ENCODE measurements at regions not wholly inside any gene's neighbourhood (a gene's known extent, or its start where the extent isn't known, plus 50 kb on each side); places are given as distances from the start of the nearest gene placed in this dataset.
A peak's percentile ranks its signal among the peaks of the same experiment; 100 is the strongest.

- DNase-seq: no peak
Measured at GRCh38 chr2:191514613-191515012, 163.3 kb upstream of the NABP1 start.

GRCh38 chr2:191515551-191515950 lies 162.4 kb upstream of the NABP1 start:
- no peak for DNase-seq

DNA sequence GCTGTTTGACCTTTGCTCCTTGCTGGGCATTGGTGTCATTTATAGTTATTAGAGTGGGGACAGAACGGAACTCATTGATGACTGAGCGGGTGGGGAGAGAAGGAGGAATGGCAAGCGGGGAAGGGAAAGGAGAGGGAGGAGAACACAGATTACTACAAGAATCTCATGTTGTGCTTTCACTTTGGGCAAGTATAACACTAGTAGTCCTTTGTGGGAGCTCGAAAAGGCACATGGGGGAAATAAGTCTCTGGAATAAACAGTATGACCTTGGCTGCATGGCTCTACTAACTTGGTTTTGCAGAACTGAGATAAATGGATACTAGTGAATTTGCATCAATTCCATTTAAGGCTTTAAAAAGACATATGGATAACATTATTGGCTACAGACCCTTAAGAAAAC lies 161.7 kb upstream of the NABP1 start:
- DNase-seq: no peak

DNA sequence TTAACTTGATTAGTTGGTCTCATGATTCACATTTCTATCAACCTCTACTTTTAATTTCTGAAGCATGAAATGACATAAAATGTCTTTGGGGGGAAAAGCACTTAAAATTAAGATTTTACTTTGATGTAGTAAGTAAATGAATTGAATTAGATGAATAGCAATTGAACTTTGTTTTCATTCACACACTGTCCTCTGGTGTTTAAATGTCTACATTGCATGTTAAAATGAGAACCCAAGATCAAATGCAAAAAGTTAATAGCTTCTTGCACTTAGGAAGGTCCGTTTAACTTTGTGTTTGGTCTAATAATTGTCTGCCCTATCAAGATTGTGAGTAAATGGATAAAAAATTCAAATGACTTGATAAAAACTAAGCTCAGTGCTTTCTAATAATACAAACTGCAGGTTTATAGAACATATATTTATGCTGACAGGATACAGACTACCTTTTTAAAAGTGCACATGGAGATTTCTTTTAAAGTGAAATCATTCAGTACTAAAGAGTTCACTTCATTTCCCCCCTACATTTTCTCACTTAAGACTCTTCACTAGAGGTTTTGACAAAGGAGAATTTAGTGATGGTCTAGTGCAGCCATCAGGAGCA lies 156.2 kb upstream of the NABP1 start:
- DNase-seq: no peak

DNA sequence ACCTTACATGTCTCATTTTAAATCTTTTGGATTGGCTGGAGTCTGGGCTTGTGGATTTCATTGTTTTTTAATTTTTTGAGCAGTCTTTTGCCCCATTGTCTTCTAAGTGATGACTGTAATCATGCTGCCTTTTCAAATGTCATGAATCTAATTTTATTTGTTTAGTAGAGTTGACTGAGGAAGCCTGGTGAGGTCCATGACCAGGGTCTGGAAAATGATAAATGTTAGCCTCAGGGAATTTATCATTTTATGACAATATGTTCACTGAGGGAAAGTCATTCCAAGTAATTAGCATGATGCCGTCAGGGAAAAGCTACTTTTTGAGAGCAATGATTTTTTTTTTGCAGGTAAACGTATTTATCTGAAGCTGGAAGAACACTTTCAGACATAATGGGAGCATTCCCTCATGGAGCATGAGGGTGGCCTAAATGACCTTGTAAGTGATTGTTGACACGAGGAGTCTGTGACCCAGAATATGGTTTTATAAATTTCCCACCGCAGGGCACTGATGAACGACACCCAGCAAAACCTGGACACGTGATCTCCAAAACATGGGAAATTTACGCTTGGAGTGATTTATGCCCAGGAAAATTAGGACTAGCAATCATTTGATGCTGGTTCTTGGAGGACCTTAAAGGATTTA lies 155.3 kb upstream of the NABP1 start:
- no peak for DNase-seq

GRCh38 chr2:191526091-191526490 lies 151.8 kb upstream of the NABP1 start:
- DNase-seq: no peak

- DNase-seq: no peak
Measured at GRCh38 chr2:191526536-191526935, 151.4 kb upstream of the NABP1 start.

DNA sequence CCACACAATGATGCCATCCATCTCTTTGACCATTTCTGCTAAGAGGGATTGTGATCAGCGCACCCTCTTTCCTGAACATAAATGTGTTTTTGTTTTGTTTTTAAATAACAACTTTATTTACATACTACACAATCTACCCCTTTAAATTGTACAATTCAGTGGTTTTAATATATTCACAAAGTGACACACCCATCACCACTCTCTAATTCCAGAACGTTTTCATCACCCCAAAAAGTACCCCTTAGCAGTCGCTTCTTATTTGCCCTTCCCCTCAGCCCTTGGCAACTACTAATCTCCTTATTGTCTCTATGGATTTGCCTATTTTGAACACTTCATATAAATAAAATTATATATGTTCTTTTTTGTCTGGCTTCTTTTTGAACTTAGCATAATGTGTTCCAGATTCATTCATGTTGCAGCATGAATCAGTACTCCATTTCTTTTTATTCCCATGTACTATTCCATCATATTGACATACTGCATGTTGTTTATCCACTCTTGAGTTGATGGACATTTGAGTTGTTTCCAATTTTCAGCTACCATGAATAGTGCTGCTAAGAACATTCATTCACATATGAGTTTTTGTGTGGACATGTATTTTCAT lies 150.9 kb upstream of the NABP1 start:
- no peak for DNase-seq

GRCh38 chr2:191530618-191531017 lies 147.3 kb upstream of the NABP1 start:
- no peak for DNase-seq

- DNase-seq: no peak
Measured at GRCh38 chr2:191533693-191534180, 144.2 kb upstream of the NABP1 start.

DNA sequence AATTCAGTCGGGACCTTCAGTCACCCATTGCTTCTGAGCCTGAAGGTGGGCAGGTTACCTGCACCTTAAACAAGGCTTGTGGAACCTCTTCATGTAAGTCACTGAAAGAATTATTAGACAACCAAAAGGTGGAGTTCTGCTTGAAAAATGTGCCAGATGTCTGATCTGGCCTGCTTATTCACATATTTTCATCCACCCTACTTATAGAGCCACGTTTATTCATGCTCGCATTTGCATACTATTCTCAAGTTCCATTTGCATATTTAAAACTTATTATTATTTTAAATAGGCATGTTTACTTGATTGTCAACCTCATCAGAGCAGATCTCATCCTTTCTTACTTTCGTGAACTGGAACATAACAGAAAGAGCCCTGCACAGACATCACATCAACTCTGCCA lies 140.0 kb upstream of the NABP1 start:
- no peak for DNase-seq

DNA sequence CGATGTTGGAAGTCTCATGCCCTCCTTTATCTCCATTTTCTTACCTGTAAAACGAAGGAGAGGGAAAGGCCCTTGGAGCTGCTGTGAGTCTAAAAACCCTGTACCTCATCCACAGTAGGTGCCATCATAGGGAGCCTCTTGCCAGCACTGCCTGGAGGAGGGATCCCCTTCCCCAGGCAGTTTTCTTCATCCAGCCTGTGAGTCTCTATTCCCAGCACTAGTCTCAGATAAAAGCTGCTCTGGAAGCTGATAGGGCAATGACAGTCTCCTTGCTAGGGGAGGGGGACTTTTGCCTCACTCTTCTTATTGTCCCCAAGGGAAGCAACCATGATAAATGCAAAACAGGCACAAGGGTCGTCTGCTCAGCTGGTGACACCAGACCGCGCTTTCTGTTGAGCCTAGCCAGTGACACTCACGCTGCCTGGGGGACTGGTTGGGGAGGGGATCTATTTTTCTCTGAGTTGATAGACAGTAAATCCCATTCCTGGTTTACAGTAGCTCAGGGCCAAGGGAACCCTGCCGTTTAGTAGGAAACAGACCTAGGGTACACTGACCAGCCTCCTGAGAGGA lies 139.5 kb upstream of the NABP1 start:
- DNase-seq: no peak

DNA sequence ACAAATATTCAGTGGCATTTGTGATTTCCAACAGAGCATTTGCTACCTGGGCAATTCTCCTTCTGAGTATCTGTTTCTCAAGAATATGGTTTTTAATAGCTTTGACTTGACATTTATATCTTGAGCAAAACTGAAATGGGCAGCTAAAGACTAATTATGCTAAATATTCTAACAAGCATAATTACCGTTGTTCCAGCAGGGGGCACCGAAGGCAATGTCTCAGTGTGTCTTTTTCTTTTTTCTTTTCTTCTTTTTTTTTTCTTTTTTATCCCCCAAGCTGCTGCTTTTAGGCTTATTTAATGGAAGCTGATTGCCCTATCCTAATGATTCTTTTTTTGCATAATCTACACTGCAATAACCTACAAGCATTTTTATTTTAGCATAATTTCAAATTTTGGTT lies 138.9 kb upstream of the NABP1 start:
- DNase-seq: no peak

GRCh38 chr2:191540681-191541080 lies 137.3 kb upstream of the NABP1 start:
- DNase-seq: no peak

DNA sequence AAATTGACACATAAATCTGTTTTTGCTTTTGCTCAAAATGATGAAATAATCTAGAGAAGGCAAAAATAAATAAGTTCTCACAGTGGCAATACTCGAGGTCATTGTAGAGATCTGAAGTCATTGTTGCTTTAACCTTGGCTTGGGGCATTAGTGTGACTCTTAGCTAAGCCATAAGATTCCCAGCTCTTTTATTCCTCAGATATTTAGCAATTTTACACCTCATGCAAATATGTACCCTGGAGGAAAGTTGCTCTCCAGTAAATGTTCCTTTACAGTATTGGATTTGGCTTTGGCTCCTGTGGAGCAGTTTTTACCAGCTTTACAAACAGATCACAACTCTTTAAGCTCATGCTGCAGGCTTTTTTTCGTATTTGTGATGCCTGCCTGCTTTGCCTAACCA lies 134.2 kb upstream of the NABP1 start:
- DNase-seq: no peak

DNA sequence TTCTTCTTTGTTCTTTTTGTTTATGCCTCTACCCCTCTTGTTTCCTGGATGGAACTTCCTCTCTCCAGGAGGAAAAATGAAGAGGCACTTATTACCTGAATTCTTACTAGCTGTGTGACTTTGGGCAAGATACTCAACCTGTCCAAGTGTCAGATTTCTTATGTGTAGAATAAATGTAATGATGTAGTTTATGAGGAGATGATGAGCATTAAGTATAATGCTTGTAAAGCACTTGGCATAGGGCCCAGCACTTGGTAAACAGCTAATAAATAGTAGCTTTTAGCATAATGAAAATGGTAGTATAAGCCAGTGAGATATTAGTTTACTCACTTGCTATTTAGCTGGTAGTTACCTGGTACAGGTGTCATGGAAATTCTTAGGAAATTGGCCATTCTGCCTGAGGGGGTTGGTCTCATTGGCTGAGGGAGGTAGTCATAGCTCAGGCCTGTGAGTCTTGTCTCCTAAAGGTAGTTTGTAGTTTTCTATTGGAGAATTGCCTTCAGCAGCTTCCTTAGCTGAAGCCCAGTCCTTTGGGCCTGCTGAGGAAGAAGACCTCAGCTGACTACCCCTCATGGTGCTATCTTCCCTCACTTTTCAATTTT lies 133.4 kb upstream of the NABP1 start:
- DNase-seq: no peak

DNA sequence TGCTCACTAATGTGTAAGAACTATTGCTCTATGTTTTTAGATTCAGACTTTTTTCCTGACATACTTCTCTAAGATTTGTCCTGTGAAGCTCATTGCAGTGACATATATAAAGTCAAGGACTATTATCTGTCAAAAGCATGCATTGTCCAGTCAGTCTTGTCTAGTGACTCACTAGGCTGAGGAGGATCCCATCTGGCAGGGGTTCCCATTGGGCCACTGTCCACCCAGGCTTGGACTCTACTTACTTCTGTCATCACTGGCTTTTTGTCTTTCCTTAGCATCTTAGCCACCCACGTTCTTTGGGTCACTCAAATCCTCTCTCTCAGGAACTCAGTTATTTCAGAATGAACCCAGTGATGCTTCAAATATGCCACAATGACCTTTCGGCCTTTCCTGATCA lies 132.6 kb upstream of the NABP1 start:
- DNase-seq: no peak

GRCh38 chr2:191552066-191552465 lies 125.9 kb upstream of the NABP1 start:
- DNase-seq: no peak

GRCh38 chr2:191554240-191554639 lies 123.7 kb upstream of the NABP1 start:
- no peak for DNase-seq

- peak in 54 of 56 donors; percentile 3 to 90 (median 58) for DNase-seq
Measured at GRCh38 chr2:191555092-191555742, 122.7 kb upstream of the NABP1 start.

- no peak for DNase-seq
Measured at GRCh38 chr2:191556463-191556862, 121.5 kb upstream of the NABP1 start.

- no peak for DNase-seq
Measured at GRCh38 chr2:191557841-191558240, 120.1 kb upstream of the NABP1 start.

All from amygdala (tissue), 56 donors.